ENCODE measurements at regions not wholly inside any gene's neighbourhood (a gene's known extent, or its start where the extent isn't known, plus 50 kb on each side); places are given as distances from the start of the nearest gene placed in this dataset.

DNA sequence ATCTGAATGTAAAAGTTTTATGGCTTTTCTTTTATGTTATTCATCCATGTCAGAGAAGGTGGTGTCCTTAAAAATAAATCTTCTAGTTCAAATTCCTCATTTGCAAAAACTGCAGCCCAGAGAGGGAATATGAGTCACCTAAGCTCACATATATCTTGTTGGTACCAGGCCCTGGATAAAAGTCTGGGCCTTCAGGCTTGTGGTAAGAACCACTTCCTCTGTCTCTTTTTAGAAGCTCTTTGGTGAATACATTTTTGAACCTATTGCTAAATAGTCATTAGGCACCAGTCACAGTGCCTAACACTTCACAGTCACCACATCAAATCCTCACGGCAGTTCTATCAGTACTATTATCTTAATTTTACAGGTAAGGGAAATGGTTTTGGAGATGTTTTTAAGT, 199.2 kb downstream of the KCNS3 start:
- no peaks in the 10 kb centered on the region for H3K4me1 ChIP-seq
- DNase-seq, result no peak
- no peaks in the 10 kb centered on the region for H3K27me3 ChIP-seq
- H3K36me3 ChIP-seq, result no peaks in the 10 kb centered on the region
- H3K27ac ChIP-seq, result no peak overlapping the region
- H3K4me3 ChIP-seq, result no peak overlapping the region
- TF ChIP-seq, protein P1, sequence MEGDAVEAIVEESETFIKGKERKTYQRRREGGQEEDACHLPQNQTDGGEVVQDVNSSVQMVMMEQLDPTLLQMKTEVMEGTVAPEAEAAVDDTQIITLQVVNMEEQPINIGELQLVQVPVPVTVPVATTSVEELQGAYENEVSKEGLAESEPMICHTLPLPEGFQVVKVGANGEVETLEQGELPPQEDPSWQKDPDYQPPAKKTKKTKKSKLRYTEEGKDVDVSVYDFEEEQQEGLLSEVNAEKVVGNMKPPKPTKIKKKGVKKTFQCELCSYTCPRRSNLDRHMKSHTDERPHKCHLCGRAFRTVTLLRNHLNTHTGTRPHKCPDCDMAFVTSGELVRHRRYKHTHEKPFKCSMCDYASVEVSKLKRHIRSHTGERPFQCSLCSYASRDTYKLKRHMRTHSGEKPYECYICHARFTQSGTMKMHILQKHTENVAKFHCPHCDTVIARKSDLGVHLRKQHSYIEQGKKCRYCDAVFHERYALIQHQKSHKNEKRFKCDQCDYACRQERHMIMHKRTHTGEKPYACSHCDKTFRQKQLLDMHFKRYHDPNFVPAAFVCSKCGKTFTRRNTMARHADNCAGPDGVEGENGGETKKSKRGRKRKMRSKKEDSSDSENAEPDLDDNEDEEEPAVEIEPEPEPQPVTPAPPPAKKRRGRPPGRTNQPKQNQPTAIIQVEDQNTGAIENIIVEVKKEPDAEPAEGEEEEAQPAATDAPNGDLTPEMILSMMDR (IDR thresholded peaks at IDR 0.05), result no peak
- no peak for TF ChIP-seq POLR2A (IDR thresholded peaks at IDR 0.05)
- intact Hi-C loops (cut with DNase I; ENCODE audit: low total_unique reads), result no loop called here
- H3K9me3 ChIP-seq, result no peaks in the 10 kb centered on the region

DNA sequence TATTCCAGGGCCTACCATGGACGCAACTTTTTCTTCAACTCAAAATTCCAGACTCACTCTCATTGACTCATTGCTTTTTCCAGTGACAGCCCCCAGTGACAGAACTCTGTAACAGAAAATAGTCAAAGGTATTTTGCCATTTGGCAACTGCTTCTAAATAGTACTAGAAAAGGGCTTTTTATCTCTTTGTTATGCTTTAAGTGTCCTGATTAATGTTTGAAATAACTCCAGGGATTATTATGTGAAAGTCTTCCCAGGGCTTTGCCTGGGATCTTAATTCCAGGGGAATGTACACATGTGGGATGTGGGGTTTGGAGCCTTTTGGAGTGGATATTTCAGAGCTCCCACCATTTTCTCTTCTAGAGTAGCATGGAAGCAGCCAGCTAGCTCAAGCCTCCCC, 198.8 kb downstream of the KCNS3 start:
- no peaks in the 10 kb centered on the region for H3K9me3 ChIP-seq
- no peak overlapping the region for H3K4me3 ChIP-seq
- TF ChIP-seq POLR2A (IDR thresholded peaks at IDR 0.05), result no peak
- TF ChIP-seq, protein P1 (IDR thresholded peaks at IDR 0.05), result no peak
- DNase-seq, result no peak
- no peaks in the 10 kb centered on the region for H3K4me1 ChIP-seq
- no peaks in the 10 kb centered on the region for H3K36me3 ChIP-seq
- intact Hi-C loops (cut with DNase I; ENCODE audit: low total_unique reads), result no loop called here
- no peaks in the 10 kb centered on the region for H3K27me3 ChIP-seq
- no peak overlapping the region for H3K27ac ChIP-seq

DNA sequence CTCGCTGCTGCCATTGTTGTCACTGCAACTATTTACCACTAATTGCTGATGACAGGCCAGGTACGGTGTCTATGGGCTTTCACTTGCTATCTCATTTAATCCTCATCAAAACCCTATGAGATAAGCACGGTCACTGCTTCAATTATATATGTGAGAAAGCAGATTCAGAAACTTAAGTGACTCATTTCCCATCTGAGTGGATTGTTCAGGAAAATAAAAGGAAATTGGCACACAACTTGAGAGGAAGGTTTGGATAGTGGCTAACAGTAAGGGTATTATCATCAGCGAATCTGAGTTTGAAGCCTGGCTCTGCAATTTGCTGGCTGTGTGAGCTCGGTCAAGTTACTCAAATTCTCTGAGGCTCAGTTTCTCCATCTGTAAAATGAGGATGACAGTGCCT, 196.0 kb downstream of the KCNS3 start:
- TF ChIP-seq, protein P1 (IDR thresholded peaks at IDR 0.05), result no peak
- no peak for TF ChIP-seq POLR2A (IDR thresholded peaks at IDR 0.05)
- no peaks in the 10 kb centered on the region for H3K36me3 ChIP-seq
- intact Hi-C loops (cut with DNase I; ENCODE audit: low total_unique reads), result no loop called here
- H3K27me3 ChIP-seq, result no peaks in the 10 kb centered on the region
- H3K9me3 ChIP-seq, result no peaks in the 10 kb centered on the region
- H3K4me1 ChIP-seq, result no peaks in the 10 kb centered on the region
- H3K4me3 ChIP-seq, result no peak overlapping the region
- no peak for DNase-seq
- no peak overlapping the region for H3K27ac ChIP-seq

DNA sequence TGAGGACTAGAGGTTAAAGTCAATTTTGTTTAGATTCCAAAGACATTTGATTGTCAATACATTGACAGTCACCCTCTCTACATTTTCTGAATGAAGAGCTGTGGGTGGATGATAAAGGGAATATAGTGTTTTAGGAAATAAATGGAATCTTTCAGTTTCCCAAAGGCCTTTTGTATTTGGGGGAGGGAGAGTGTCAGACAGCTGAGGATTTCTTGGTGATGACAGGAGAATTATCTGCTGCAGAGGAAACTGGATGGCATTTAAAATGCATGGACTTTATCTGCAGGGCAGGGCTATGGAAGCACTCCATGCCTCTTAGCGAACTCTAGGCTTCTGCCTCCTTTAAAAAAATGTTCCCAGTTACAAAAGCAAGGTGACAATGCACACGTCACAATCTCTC, 195.1 kb downstream of the KCNS3 start:
- no peak for DNase-seq
- H3K27me3 ChIP-seq, result no peaks in the 10 kb centered on the region
- H3K9me3 ChIP-seq, result no peaks in the 10 kb centered on the region
- no peaks in the 10 kb centered on the region for H3K36me3 ChIP-seq
- intact Hi-C loops (cut with DNase I; ENCODE audit: low total_unique reads), result no loop called here
- H3K4me1 ChIP-seq, result no peaks in the 10 kb centered on the region
- no peak overlapping the region for H3K4me3 ChIP-seq
- TF ChIP-seq, protein P1 (IDR thresholded peaks at IDR 0.05), result no peak
- no peak for TF ChIP-seq POLR2A (IDR thresholded peaks at IDR 0.05)
- no peak overlapping the region for H3K27ac ChIP-seq

DNA sequence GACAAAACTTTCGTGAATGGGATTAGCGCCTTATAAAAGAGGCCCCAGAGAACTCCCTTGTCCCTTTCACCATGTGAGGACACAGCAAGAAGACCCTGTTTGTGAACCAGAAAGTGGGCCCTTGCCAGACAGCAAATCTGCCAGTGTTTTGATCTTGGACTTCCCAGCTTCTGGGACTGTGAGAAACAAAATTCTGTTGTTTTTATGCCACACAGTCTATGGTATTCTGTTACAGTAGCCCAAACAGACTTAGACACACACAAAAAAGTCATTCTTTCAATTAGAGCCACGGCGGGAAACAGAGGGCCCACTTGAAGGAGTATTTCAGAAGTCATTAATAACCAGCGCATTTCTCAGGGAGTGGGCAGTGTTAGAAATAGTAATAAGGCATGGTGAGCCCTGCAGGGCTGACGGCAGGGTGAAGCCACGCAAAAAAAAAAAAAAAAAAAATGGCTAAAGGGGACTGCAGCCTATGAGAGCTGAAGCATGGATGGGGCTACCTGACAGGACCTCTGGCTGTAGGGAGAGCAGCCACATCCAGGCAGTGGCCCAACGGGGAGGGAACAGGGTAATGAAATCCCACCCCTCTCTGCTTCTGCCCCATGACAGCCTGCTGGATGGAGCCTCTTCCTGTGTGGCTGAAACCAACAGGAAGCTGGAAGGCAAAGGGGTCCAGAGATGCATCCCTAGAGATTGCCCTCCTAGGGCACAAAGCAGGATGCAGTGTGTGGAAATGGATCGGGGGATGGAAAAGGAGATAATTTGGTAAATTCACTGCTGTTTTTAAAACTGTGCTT, 189.3 kb downstream of the KCNS3 start:
- Histone ChIP-seq H3K27ac (no peak overlapping the region), H3K36me3 (no peaks in the 10 kb centered on the region), H3K9me3 (no peaks in the 10 kb centered on the region), H3K4me3 (no peak overlapping the region), H3K27me3 (no peaks in the 10 kb centered on the region), H3K4me1 (no peaks in the 10 kb centered on the region)
- TF ChIP-seq, protein P1 (IDR thresholded peaks at IDR 0.05), result no peak
- TF ChIP-seq POLR2A (IDR thresholded peaks at IDR 0.05), result no peak
- no peak for DNase-seq
- intact Hi-C loops (cut with DNase I; ENCODE audit: low total_unique reads), result no loop called here
